ENCODE measurements at regions not wholly inside any gene's neighbourhood (a gene's known extent, or its start where the extent isn't known, plus 50 kb on each side); places are given as distances from the start of the nearest gene placed in this dataset.

DNA sequence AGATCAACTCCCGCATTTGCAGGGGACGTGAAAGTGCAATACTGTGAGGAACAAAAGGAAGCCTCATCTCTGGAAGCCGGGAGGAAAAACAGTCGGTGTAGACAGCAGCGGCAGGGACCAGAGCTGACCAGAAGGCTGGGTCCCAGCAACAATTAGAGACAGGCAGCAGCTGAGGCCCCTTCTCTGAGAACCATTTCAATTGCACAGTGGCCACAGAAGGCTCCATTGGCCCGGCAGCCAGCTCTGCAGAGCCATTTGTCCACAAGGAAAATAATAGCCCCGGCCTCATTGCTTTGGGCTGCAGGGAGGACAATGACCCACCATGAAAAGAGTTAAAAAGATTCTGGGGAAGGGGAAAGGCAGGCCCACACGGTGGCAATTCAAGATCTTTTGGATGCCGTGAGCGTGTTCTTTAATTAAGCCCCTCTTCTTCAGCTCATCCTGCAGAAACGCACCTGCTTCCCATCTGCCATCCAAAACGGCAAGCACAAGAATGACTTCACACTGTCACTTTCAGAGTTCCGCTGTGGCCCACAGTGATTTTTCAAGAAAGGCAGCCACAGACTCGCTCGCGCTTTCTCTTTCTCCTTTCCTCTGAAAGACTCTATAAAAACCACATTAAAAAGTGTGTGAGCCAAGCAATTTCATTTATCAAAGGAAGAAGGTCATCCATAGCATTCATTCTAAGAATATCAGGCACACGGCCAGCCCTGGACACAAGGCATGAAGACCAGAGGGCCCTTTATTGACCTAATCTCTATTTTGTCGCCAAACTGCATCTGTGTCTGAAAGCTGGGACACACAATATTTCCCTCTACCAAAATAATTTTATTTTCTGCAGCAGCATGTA, 293.6 kb downstream of the SOX11 start:
- Mint-ChIP-seq H3K4me1 (peaks cover 1% of the 10 kb centered on the region), H3K36me3 (no peaks in the 10 kb centered on the region), H3K9me3 (peaks cover 1% of the 10 kb centered on the region), H3K27ac (no peak overlapping the region), H3K4me3 (no peak overlapping the region), H3K27me3 (peaks cover 2% of the 10 kb centered on the region)
- POLR2A ChIA-PET: no interaction called here
- DNase-seq (no peak), ATAC-seq (ENCODE audit: low read depth) (no peak)

DNA sequence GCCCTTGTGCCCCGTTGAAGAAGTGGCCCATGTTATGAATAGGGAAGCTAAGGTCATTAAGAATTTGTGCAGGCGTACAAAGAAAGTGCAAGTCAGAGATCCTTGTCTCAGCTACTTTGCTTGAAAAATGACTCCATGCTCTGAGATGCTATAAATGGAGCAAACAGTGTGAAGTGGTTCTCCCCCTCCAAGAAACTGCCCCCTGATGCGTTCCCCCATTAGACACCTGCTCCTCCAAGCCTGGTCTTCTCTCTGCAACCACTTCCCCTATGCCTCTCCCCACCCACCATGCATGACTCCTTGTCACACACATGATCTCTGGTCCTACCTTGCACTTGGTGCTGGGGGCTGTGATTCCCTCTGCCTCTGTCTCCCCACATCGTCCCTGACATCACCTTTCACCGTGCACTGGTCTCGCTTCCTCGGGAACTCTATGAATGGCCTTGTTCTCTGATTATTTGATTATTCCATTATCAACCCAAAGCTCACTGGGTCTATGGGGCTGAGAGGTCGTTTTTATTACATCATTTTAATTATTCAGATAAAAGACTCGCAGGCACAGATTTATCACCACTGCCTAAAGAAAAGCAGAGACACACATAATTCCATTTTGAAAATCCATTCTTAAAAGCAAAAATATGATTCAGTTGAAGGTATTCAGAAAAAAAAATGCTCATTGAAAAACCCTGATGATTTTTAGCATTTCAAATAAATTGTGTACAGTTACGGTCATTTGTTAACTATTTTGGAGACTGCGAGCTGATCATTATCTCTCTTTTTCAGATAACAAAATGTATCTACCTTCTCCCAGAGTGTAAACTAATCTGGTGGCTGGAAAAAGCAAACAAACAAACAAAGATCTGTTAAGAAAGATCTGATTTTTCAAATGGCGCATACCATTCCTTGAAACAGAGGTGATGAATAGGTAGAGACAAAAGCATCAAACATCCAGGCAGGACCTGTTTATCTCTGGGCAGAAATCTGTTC, 294.9 kb downstream of the SOX11 start:
- H3K36me3 Mint-ChIP-seq: no peaks in the 10 kb centered on the region
- no peak overlapping the region for H3K27ac Mint-ChIP-seq
- peaks cover 1% of the 10 kb centered on the region for H3K9me3 Mint-ChIP-seq
- POLR2A ChIA-PET: no interaction called here
- ATAC-seq (ENCODE audit: low read depth) (no peak), DNase-seq (no peak)
- H3K4me3 Mint-ChIP-seq: no peak overlapping the region
- peaks cover 1% of the 10 kb centered on the region for H3K4me1 Mint-ChIP-seq
- H3K27me3 Mint-ChIP-seq: peaks cover 2% of the 10 kb centered on the region

DNA sequence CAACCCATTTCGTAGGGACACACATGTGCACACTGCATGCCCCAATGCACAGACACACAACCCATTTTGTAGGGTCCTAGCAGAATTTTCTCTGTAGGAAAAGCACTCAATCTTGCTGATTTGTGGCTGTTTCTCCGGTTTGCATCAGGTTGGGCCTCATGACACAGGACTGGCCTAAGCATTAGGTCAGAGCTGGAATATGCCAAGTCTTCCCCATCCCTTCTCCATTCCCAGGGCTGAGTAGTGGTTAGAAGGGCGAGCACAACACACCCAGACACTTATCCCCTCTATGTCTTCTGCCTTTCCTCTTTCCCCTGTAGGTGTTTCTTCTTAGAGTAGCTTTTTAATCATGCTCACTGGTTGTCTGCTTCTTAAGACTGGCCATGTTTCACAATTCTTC, 295.9 kb downstream of the SOX11 start:
- Mint-ChIP-seq H3K27me3 (no peaks in the 10 kb centered on the region), H3K36me3 (no peaks in the 10 kb centered on the region), H3K4me3 (no peak overlapping the region), H3K9me3 (peaks cover 1% of the 10 kb centered on the region), H3K27ac (no peak overlapping the region), H3K4me1 (peaks cover 1% of the 10 kb centered on the region)
- no peak for DNase-seq
- POLR2A ChIA-PET: no interaction called here
- ATAC-seq (ENCODE audit: low read depth): no peak

DNA sequence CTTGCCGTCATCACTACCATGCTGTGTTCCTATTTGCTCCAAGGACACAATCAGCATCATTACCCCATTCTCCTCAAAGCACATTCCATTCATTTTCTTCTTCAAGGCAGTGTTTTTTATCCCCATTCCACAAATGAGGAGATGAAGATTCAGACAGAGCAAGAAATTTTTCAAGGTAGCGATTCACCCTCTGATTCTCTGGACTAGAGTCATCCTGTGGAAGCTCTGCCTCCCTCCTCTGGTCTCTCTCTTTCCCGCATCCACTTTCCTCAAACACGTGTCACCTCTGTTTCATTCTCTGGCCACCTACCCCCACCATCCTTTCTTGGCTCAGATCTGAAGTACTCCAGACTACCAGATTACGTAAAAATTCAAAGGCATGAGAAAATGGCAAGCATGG, 297.9 kb downstream of the SOX11 start:
- H3K4me1 Mint-ChIP-seq: peaks cover 1% of the 10 kb centered on the region
- ATAC-seq (ENCODE audit: low read depth) (no peak), DNase-seq (no peak)
- H3K27me3 Mint-ChIP-seq: no peaks in the 10 kb centered on the region
- POLR2A ChIA-PET: no interaction called here
- no peaks in the 10 kb centered on the region for H3K36me3 Mint-ChIP-seq
- H3K4me3 Mint-ChIP-seq: no peak overlapping the region
- no peak overlapping the region for H3K27ac Mint-ChIP-seq
- peaks cover 1% of the 10 kb centered on the region for H3K9me3 Mint-ChIP-seq

DNA sequence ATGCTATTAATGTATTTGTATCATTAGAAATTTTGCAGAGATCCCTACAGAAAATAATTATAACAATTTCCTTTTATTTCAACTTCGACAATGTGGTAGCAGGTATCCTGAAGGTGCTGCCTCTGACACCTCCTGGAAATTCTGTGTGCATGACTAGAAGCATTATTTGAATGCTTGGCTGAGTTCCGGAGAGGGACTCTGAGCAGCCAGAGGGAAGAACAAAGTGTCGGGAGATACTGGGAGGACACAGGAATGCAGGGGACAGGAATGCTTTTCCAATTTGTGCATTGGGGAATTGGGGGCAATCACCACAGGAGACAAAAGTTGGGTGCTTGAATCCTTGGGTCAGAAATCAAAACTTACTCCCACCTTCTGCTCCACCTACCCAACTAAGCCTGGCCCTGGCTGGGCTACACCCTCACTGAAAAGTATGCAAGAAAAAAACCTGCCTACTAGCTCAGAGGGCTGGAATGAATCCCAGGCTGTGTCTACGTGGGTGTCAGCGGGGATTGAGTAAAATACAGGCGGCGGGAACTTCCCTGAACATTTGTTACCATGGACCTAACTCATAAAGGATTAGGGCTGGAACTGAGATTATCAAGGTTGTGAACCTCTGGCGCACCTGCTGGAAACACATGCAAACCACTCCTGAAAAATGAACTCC, 299.3 kb downstream of the SOX11 start:
- no peak for ATAC-seq (ENCODE audit: low read depth)
- no peak for DNase-seq
- H3K27ac Mint-ChIP-seq: no peak overlapping the region
- H3K9me3 Mint-ChIP-seq: peaks cover 1% of the 10 kb centered on the region
- H3K4me1 Mint-ChIP-seq: peaks cover 1% of the 10 kb centered on the region
- POLR2A ChIA-PET: no interaction called here
- H3K27me3 Mint-ChIP-seq: no peaks in the 10 kb centered on the region
- H3K4me3 Mint-ChIP-seq: no peak overlapping the region
- H3K36me3 Mint-ChIP-seq: no peaks in the 10 kb centered on the region

DNA sequence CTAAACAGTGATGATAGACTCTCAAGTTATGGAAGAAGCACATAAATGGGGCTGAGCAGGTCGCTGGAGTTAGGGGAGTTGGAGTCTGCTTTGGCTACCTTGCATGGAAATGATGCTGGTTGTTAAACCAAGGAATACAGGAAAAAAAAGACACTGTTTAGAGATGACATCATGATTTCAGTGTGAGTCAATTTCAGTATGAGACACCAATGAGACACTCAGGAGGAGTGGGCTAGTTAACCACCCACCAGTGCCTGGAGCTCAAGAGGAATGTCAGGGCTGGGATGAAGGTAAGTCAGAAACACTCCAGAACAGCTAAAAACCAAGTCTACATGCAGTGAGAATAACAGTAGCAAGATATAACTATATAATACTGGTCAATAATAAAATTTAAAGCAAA, 303.6 kb downstream of the SOX11 start:
- ATAC-seq (ENCODE audit: low read depth): no peak
- H3K36me3 Mint-ChIP-seq: no peaks in the 10 kb centered on the region
- POLR2A ChIA-PET: no interaction called here

DNA sequence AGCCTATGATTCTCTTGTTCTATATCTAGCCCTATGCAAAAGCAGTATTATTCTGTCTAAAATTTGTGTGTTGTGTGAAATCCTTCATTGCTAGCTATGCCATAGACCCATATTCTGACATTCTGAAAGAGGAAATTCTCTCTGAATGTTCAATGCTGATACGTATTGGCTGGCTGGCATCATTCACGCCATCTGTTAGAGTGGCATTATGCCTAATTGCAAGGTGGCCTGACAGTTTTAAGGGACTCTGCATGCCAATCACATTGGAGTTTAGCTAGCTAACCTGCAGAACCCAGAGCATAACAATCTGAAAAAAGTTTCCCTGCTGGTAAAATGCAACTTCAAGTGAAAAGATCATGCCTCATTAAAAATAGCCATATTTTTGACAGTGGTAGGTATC, 316.0 kb downstream of the SOX11 start:
- Mint-ChIP-seq H3K27ac (no peak overlapping the region), H3K9me3 (peaks cover 2% of the 10 kb centered on the region), H3K27me3 (no peaks in the 10 kb centered on the region), H3K4me3 (no peak overlapping the region), H3K36me3 (no peaks in the 10 kb centered on the region), H3K4me1 (no peaks in the 10 kb centered on the region)
- POLR2A ChIA-PET: no interaction called here
- ATAC-seq (ENCODE audit: low read depth) (no peak), DNase-seq (no peak)

More for the DNA sequence above, 303.6 kb downstream of the SOX11 start:
- Mint-ChIP-seq H3K9me3 (no peaks in the 10 kb centered on the region), H3K27ac (no peak overlapping the region), H3K4me1 (no peaks in the 10 kb centered on the region), H3K27me3 (no peaks in the 10 kb centered on the region), H3K4me3 (no peak overlapping the region)
- no peak for DNase-seq

DNA sequence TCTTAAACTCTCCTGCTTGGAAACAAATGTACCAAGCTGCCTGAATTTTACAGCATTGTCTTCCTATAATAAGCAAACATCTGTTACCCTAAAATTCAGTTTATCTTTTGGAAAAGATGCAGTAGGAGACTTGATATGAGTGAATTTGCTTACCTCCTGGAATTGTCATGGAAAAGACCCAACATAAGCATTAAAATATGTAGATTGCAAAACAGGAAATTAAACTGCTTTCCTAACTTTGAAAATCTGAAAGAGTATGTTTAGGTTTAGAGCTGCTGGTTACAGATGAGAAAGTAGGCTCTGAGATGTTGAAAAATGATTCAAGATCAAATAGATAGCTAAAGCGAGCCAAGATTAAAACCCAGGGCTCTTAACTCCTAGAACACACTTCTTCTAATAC, 316.5 kb downstream of the SOX11 start:
- no peaks in the 10 kb centered on the region for H3K4me1 Mint-ChIP-seq
- ATAC-seq (ENCODE audit: low read depth) (no peak), DNase-seq (no peak)
- H3K36me3 Mint-ChIP-seq: no peaks in the 10 kb centered on the region
- no peaks in the 10 kb centered on the region for H3K27me3 Mint-ChIP-seq
- peaks cover 2% of the 10 kb centered on the region for H3K9me3 Mint-ChIP-seq
- no peak overlapping the region for H3K27ac Mint-ChIP-seq
- POLR2A ChIA-PET: no interaction called here
- no peak overlapping the region for H3K4me3 Mint-ChIP-seq

DNA sequence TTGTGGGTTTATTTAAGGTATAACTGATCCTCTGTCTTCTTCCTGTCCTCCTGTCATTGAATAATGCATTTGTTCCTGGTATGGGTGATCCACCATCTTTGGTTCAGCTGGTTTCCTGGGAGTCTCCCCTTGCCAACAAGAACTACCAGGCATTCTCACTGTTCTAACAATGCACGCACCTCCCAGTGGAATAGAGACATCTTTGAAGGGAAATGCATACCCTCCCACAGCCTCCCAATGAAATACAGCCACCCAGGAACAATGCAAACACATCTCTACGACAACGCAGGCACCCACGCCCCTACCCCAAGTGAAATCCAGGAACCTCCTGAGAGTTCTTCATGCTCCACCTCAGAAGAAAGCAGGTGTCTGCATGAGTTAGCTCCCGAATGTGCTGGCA, 318.0 kb downstream of the SOX11 start:
- ATAC-seq (ENCODE audit: low read depth) (no peak), DNase-seq (no peak)
- POLR2A ChIA-PET: no interaction called here
- no peaks in the 10 kb centered on the region for H3K36me3 Mint-ChIP-seq
- no peak overlapping the region for H3K27ac Mint-ChIP-seq
- no peaks in the 10 kb centered on the region for H3K27me3 Mint-ChIP-seq
- no peaks in the 10 kb centered on the region for H3K4me1 Mint-ChIP-seq
- no peaks in the 10 kb centered on the region for H3K9me3 Mint-ChIP-seq
- H3K4me3 Mint-ChIP-seq: no peak overlapping the region

DNA sequence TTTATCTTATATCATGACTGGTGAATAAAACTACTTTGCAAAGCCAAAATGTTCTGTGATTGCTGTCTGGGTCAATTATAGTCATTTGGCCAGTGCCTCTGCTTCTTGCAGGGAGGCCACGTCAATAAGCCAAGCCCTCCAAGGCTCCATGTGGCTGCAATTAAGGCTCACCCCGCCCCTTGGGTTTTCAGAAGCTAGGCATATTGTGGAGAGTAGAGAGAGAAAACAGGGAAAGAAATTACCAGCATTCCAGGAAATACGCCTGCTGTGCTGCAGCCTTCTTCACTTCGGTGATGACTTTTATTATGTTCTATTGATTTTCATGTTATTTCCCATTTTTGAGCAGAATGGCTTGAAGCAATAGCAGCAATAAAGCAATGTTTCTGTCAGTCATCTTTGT, 319.7 kb downstream of the SOX11 start:
- ATAC-seq (ENCODE audit: low read depth) (no peak), DNase-seq (no peak)
- Mint-ChIP-seq H3K4me3 (no peak overlapping the region), H3K27me3 (no peaks in the 10 kb centered on the region), H3K4me1 (no peaks in the 10 kb centered on the region), H3K36me3 (no peaks in the 10 kb centered on the region), H3K9me3 (no peaks in the 10 kb centered on the region), H3K27ac (no peak overlapping the region)
- POLR2A ChIA-PET: no interaction called here

DNA sequence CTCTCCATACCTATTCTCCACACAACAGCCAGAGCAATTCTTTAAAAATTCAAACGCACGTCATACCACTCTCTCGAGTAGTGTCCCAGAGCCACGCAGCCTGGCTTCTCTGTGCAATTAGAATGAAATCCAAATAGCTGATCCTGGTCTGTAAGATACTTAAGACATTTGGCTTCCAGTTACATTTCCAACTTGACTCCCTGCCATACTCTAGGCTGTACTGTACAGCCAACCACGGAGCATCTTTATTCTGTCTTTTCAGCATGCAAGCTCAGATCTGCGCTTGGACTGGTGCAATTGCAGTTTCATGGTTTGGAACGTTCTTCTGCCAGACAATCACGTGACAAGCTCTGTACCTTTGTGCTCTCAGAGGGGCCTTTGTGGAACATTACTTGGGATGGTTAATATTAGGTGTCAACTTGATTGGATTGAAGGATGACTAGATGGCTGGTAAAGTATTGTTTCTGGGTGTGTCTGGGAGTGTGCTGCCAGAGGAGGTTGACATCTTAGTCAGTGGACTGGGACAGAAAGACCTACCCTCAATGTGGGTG, 325.6 kb downstream of the SOX11 start:
- H3K36me3 Mint-ChIP-seq: no peaks in the 10 kb centered on the region
- H3K4me3 Mint-ChIP-seq: no peak overlapping the region
- no peak overlapping the region for H3K27ac Mint-ChIP-seq
- H3K4me1 Mint-ChIP-seq: no peaks in the 10 kb centered on the region
- POLR2A ChIA-PET: no interaction called here
- H3K27me3 Mint-ChIP-seq: no peaks in the 10 kb centered on the region
- DNase-seq (no peak), ATAC-seq (ENCODE audit: low read depth) (no peak)
- no peaks in the 10 kb centered on the region for H3K9me3 Mint-ChIP-seq

DNA sequence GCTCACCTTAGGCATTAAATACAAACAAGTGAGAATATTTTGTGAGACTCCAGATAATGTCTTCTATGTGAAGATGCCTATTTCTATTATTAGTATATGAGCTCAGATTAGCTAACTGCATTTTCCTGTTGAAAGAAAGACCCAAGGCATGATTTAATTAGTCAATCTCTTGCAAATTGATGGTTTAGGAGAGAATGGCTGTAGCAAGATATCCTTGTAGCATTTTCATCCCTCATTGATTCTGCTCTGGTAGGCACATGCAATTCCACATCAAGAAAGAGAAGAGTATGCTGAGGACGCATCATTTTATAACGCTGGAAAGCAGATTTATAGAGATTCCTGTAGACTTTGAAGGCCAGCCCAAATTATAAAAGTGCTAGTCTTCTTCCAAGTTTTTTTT, 332.0 kb downstream of the SOX11 start:
- Mint-ChIP-seq H3K9me3 (no peaks in the 10 kb centered on the region), H3K36me3 (no peaks in the 10 kb centered on the region), H3K4me3 (no peak overlapping the region), H3K27me3 (no peaks in the 10 kb centered on the region), H3K27ac (no peak overlapping the region), H3K4me1 (no peaks in the 10 kb centered on the region)
- no peak for DNase-seq
- no peak for ATAC-seq (ENCODE audit: low read depth)
- POLR2A ChIA-PET: no interaction called here

DNA sequence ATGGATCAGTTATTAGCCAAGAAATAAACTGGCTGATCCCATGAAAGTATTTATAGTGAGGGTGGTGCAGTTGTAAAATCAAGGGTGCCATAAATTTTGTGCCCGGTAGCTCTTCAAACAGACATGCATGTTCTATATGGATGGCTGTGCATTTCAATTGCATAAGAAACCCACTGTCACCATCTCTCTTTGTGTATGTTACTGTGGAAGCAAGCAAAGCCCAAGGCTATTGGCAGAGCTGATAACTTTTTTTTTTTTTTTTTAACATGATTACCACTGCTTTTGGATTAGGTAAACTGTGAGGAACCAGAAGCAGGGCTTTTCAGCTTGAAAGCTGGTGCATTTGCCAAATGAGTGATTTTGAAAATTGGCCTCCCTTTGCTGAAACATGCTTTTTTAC, 332.6 kb downstream of the SOX11 start:
- POLR2A ChIA-PET: no interaction called here
- no peaks in the 10 kb centered on the region for H3K36me3 Mint-ChIP-seq
- no peak for ATAC-seq (ENCODE audit: low read depth)
- no peaks in the 10 kb centered on the region for H3K27me3 Mint-ChIP-seq
- no peaks in the 10 kb centered on the region for H3K9me3 Mint-ChIP-seq
- H3K4me3 Mint-ChIP-seq: no peak overlapping the region
- DNase-seq: no peak
- no peaks in the 10 kb centered on the region for H3K4me1 Mint-ChIP-seq
- H3K27ac Mint-ChIP-seq: no peak overlapping the region
